Karpas-422 (cell line): ENCODE measurements at regions not wholly inside any gene's neighbourhood (a gene's known extent, or its start where the extent isn't known, plus 50 kb on each side); places are given as distances from the start of the nearest gene placed in this dataset.

ENCODE experiments used
- DNase-seq: peaks from one replicate; pipeline ENCODE4 v3.0.0-alpha.2; 2015
- H2AFZ ChIP-seq: fragments of 200-600 bp; sonication (generic); 2 replicates; pipeline ENCODE4 v1.6.1; 2014; ENCODE audit warnings: antibody characterized with exemption, low read length, mixed read lengths
- H3K27ac ChIP-seq: fragments of 200-600 bp; sonication (generic); 2 replicates; pipeline ENCODE4 v1.5.1; 2014; ENCODE audit warnings: mild to moderate bottlenecking, low read length, moderate library complexity
- H3K27me3 ChIP-seq: fragments of 200-600 bp; sonication (generic); 2 replicates; pipeline ENCODE4 v1.6.1; 2014; ENCODE audit warnings: low read length, mixed read lengths
- H3K36me3 ChIP-seq: fragments of 200-600 bp; sonication (generic); 2 replicates; pipeline ENCODE4 v1.6.1; 2014; ENCODE audit warnings: low read length, mixed read lengths; ENCODE audit not compliant: insufficient read depth
- H3K4me1 ChIP-seq: fragments of 200-600 bp; sonication (generic); 2 replicates; pipeline ENCODE4 v1.6.1; 2014; ENCODE audit warnings: mild to moderate bottlenecking, low read length, mixed read lengths
- H3K4me2 ChIP-seq: fragments of 200-600 bp; sonication (generic); 2 replicates; pipeline ENCODE4 v1.6.1; 2014; ENCODE audit warnings: low read length, low read depth, mild to moderate bottlenecking; ENCODE audit not compliant: poor library complexity, severe bottlenecking
- H3K4me3 ChIP-seq: fragments of 200-600 bp; sonication (generic); 2 replicates; pipeline ENCODE4 v1.5.1; 2014; ENCODE audit warnings: mild to moderate bottlenecking, antibody characterized with exemption, low read length, mixed read lengths
- H3K79me2 ChIP-seq: fragments of 200-600 bp; sonication (generic); 2 replicates; pipeline ENCODE4 v1.6.1; 2014; ENCODE audit warnings: mild to moderate bottlenecking, low read length, mixed read lengths
- H3K9ac ChIP-seq: fragments of 200-600 bp; sonication (generic); 2 replicates; pipeline ENCODE4 v1.6.0; 2014; ENCODE audit warnings: low read length
- H3K9me2 ChIP-seq: fragments of 200-600 bp; sonication (generic), shearing (Covaris generic); replicated peaks from 2 replicates; pipeline ENCODE4 v1.6.0; 2014; ENCODE audit warnings: mild to moderate bottlenecking, low read length, moderate library complexity; ENCODE audit not compliant: insufficient read depth
- H3K9me3 ChIP-seq: fragments of 300-700, 200-600 bp; sonication (generic); 2 replicates; pipeline ENCODE4 v1.6.1; 2014; ENCODE audit warnings: low read length, mixed read lengths
- H4K20me1 ChIP-seq: fragments of 200-600 bp; sonication (generic); 2 replicates; pipeline ENCODE4 v1.6.1; 2014; ENCODE audit warnings: mild to moderate bottlenecking, antibody characterized with exemption, low read length, low read depth; ENCODE audit not compliant: insufficient read depth

DNA sequence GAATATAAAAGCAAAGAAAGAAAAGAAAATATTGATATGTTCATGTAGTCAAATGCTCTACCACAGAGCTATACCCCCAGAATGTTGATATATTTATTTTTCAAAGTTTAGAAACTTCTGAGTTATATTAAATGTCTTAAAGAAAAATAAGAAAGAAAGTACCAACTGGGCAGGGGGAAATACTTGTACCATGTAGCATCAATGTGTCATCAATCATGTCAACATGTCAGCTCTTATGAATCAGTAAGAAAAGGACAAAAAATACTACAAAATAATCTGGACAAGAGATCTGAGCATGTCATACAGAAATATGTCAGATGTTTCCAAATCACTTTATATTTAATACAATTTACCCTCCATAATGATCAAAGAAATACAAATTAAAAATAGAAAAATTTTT is 595.1 kb upstream of the ATP2B1 start:
- Histone ChIP-seq H3K4me3 (no peak overlapping the region), H3K79me2 (no peaks in the 10 kb centered on the region), H3K27me3 (no peaks in the 10 kb centered on the region), H3K4me2 (no peak overlapping the region), H3K27ac (no peak overlapping the region), H4K20me1 (no peaks in the 10 kb centered on the region), H3K9ac (no peak overlapping the region), H3K36me3 (no peaks in the 10 kb centered on the region), H3K4me1 (no peaks in the 10 kb centered on the region), H2AFZ (no peak overlapping the region), H3K9me3 (no peaks in the 10 kb centered on the region; the same call in 1 of the 2 replicates), H3K9me2 (no peaks in the 10 kb centered on the region)
- DNase-seq, result no peak

DNA sequence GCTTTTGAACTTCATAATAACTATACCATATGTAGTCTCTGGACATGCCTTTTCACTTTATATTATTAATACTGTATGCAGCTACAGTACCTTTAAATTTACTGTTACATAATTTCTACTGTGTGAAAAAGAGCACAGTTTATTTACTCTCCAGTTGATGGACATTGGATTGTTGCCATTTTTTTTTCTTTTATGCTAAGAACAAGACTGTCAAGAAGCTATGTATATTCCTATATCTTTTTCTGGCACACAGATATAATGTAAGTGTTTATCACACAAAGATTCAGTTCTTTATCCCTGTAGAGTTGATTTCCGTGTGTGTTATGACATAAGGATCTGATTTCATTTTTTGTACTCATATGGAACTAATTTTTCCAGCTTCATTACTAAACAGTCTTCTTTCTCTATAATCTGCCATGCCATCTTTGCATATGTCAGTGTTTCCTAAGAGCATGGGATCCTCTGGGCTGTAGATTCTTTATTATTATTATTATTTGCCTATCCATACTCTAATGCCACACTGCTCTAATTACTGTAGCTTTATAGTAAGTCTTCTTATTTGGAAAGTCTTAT is 593.0 kb upstream of the ATP2B1 start:
- Histone ChIP-seq H2AFZ (no peak overlapping the region), H3K79me2 (no peaks in the 10 kb centered on the region), H3K27me3 (no peaks in the 10 kb centered on the region), H3K4me2 (no peak overlapping the region), H3K4me3 (no peak overlapping the region), H4K20me1 (no peaks in the 10 kb centered on the region), H3K36me3 (no peaks in the 10 kb centered on the region), H3K4me1 (no peaks in the 10 kb centered on the region), H3K9me2 (no peaks in the 10 kb centered on the region), H3K9ac (no peak overlapping the region), H3K9me3 (no peaks in the 10 kb centered on the region; the same call in 1 of the 2 replicates), H3K27ac (no peak overlapping the region)
- DNase-seq, result no peak

DNA sequence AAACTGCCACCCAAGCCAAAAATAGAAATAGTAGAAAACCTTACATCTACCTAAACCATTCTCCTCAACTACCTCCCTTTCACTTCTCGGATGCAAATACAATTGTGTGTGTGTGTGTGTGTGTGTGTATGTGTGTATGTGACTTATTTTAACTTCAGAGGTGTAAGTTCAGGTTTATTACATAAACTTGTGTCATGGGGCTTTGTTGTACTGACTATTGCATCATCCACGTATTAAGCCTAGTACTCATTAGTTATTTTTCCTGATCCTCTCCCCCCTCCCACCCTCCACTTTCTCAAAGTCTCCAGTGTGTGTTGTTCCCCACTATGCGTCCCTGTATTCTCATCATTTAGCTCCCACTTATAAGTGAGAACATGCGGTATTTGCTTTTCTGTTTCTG is 592.5 kb upstream of the ATP2B1 start:
- H3K4me2 ChIP-seq, result no peak overlapping the region
- H2AFZ ChIP-seq, result no peak overlapping the region
- no peaks in the 10 kb centered on the region for H3K9me2 ChIP-seq
- H3K79me2 ChIP-seq, result no peaks in the 10 kb centered on the region
- H3K9me3 ChIP-seq, result no peaks in the 10 kb centered on the region; the same call in 1 of the 2 replicates
- H3K27me3 ChIP-seq, result no peaks in the 10 kb centered on the region
- no peak for DNase-seq
- no peaks in the 10 kb centered on the region for H3K4me1 ChIP-seq
- no peak overlapping the region for H3K4me3 ChIP-seq
- H3K36me3 ChIP-seq, result no peaks in the 10 kb centered on the region
- no peaks in the 10 kb centered on the region for H4K20me1 ChIP-seq
- no peak overlapping the region for H3K27ac ChIP-seq
- no peak overlapping the region for H3K9ac ChIP-seq

DNA sequence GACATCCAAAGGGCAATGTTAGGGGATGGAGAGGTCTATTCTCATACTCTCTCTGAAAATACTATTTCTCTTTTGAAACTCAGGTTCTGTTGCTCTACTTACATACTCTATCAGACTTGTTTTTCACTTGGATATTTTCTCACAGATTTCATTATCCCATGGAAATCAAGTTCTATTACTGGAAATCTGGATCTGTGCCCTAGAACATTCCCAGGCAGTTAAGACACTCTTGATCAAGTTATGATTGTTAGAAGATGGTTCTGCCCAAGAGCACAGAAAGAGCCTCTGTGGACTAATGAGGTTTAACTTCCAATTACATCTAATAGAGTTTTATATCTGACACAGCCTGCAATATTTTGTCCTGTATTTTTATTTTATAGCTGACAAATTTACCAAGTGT is 591.0 kb upstream of the ATP2B1 start:
- H2AFZ ChIP-seq, result no peak overlapping the region
- no peak overlapping the region for H3K4me3 ChIP-seq
- H3K27me3 ChIP-seq, result no peaks in the 10 kb centered on the region
- H4K20me1 ChIP-seq, result no peaks in the 10 kb centered on the region
- H3K36me3 ChIP-seq, result no peaks in the 10 kb centered on the region
- no peak overlapping the region for H3K9ac ChIP-seq
- H3K9me3 ChIP-seq, result no peaks in the 10 kb centered on the region; the same call in 1 of the 2 replicates
- H3K4me1 ChIP-seq, result no peaks in the 10 kb centered on the region
- no peak for DNase-seq
- no peaks in the 10 kb centered on the region for H3K9me2 ChIP-seq
- H3K79me2 ChIP-seq, result no peaks in the 10 kb centered on the region
- H3K27ac ChIP-seq, result no peak overlapping the region
- H3K4me2 ChIP-seq, result no peak overlapping the region

DNA sequence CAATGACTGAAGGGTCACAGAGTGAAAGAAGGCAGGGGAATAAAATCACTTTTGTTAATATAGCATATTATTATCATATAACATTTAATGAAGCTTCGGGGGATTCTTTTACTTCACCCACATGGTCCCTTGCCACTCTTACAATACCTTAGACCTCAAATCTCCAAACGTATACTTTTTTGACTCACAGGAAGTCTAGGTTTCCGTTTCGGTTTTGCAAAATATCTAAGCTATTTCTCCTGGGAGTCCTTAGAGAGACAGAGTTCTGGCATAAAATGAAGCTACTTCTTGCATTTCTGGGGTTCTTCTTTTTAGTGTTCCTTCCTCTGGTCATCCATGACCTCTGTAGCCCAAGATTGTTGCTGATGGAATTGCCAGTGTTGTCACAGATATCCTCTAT is 590.5 kb upstream of the ATP2B1 start:
- Histone ChIP-seq H4K20me1 (no peaks in the 10 kb centered on the region), H3K4me2 (no peak overlapping the region), H3K4me3 (no peak overlapping the region), H3K36me3 (no peaks in the 10 kb centered on the region), H3K9me3 (no peaks in the 10 kb centered on the region; the same call in 1 of the 2 replicates), H3K79me2 (no peaks in the 10 kb centered on the region), H3K9ac (no peak overlapping the region), H3K27ac (no peak overlapping the region), H3K27me3 (no peaks in the 10 kb centered on the region), H3K4me1 (no peaks in the 10 kb centered on the region), H2AFZ (no peak overlapping the region), H3K9me2 (no peaks in the 10 kb centered on the region)
- no peak for DNase-seq

DNA sequence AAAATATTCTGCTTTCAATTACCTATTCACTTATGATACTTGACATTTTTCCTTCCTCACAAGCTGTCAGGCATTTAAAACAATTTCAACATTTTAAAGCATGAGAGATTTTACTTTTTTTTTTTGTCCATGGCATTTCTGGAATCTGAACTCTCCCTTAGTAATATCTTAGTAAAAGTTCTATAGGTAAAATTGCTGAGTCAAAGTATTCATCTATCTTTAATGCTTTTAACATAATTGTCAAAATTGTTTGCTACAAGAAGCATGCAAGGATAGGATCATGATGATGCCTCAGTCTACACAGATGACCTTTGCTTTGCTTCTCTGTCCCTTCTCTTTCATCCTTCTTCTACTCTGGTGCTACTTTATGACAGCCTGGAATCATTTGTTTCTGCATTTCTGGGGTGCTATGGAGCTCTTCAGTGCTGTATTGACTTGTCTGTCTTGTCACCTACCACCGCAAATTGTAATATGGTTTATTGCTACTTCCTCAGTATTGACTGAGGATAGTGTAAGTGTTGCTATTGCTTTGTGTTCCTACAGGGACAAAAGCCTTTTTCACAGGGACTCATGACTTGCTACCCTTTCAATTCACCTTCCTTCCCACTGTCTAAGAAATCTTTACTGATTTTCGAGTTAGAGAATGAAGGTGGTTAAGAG is 589.8 kb upstream of the ATP2B1 start:
- Histone ChIP-seq H3K9me2 (no peaks in the 10 kb centered on the region), H4K20me1 (no peaks in the 10 kb centered on the region), H3K27me3 (no peaks in the 10 kb centered on the region), H2AFZ (no peak overlapping the region), H3K79me2 (no peaks in the 10 kb centered on the region), H3K4me1 (no peaks in the 10 kb centered on the region), H3K4me2 (no peak overlapping the region), H3K27ac (no peak overlapping the region), H3K9ac (no peak overlapping the region), H3K36me3 (no peaks in the 10 kb centered on the region), H3K9me3 (no peaks in the 10 kb centered on the region; the same call in 1 of the 2 replicates), H3K4me3 (no peak overlapping the region)
- DNase-seq, result no peak

DNA sequence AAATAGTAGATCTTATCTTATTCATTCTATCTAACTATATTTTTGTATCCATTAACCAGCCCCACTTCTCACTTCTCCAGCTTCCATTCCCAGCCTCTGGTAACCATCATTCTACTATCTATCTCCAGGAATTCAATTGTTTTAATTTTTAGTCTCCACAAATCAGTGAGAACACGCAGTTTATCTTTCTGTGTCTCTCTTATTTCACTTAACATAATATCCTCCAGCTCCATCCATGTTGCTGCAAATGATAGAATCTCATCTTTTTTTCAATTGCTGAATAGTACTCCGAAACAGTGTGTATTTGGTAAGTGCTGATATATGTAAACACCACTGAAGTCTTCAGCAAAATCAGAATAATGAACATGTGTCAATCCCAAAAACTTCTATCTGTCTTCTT is 587.2 kb upstream of the ATP2B1 start:
- Histone ChIP-seq H3K4me2 (no peak overlapping the region), H3K9ac (no peak overlapping the region)
- DNase-seq, result no peak

DNA sequence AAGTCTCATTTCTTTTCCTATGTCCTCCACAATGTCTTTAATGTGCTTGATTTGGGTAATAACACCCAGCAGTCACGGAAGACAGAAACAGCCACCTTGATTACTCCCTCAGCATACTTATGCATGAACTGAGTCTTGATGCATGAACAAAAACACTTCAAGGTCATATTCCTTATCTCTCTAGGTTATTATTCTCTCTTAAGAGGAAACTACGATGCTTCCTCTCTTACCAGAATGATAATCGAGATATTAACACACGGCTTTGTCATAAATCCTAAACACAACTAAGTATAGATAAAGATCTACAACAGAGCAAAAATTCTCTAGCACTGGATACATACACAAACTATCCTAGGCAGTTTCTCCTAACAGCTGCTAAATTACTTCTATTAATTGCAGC is 583.5 kb upstream of the ATP2B1 start:
- Histone ChIP-seq H3K27ac (no peak overlapping the region), H4K20me1 (no peaks in the 10 kb centered on the region), H3K27me3 (no peaks in the 10 kb centered on the region), H3K9me3 (peaks cover 13% of the 10 kb centered on the region), H3K36me3 (no peaks in the 10 kb centered on the region), H3K4me1 (no peaks in the 10 kb centered on the region), H2AFZ (no peak overlapping the region), H3K4me3 (no peak overlapping the region), H3K9me2 (no peaks in the 10 kb centered on the region), H3K9ac (no peak overlapping the region), H3K79me2 (no peaks in the 10 kb centered on the region), H3K4me2 (no peak overlapping the region)
- DNase-seq, result no peak

More for the DNA sequence above, 587.2 kb upstream of the ATP2B1 start:
- H3K36me3 ChIP-seq, result no peaks in the 10 kb centered on the region
- H2AFZ ChIP-seq, result no peak overlapping the region
- H3K4me1 ChIP-seq, result no peaks in the 10 kb centered on the region
- H3K27me3 ChIP-seq, result no peaks in the 10 kb centered on the region
- no peak overlapping the region for H3K27ac ChIP-seq
- H4K20me1 ChIP-seq, result no peaks in the 10 kb centered on the region
- no peaks in the 10 kb centered on the region for H3K79me2 ChIP-seq
- no peak overlapping the region for H3K4me3 ChIP-seq
- H3K9me3 ChIP-seq, result no peaks in the 10 kb centered on the region; the same call in 1 of the 2 replicates
- H3K9me2 ChIP-seq, result no peaks in the 10 kb centered on the region
